ENCODE measurements at regions not wholly inside any gene's neighbourhood (a gene's known extent, or its start where the extent isn't known, plus 50 kb on each side); places are given as distances from the start of the nearest gene placed in this dataset.

- Histone ChIP-seq H3K4me1 (ENCODE audit: control insufficient read depth, extremely low read depth, insufficient read depth, low read length) (peaks cover 3% of the 10 kb centered on the region), H3K4me2 (ENCODE audit: insufficient read depth, low read length) (no peak overlapping the region), H3K9me3 (replicated peaks; ENCODE audit: control insufficient read depth, insufficient read depth, low read length) (no peaks in the 10 kb centered on the region), H3K4me3 (replicated peaks in 1 of 3; ENCODE audit: insufficient read depth in 1 of 3, low read depth in 1 of 3, low read length in 3 of 3) (no peak overlapping the region), H2AFZ (ENCODE audit: low read depth, low read length) (no peak overlapping the region), H3K27ac (ENCODE audit: insufficient read depth, low read depth, low read length) (no peak overlapping the region), H3K27me3 (ENCODE audit: control insufficient read depth in 2 of 2, insufficient read depth in 2 of 2, low read length in 2 of 2) (no peaks in the 10 kb centered on the region), H3K9me1 (replicated peaks; ENCODE audit: control insufficient read depth, extremely low read depth, insufficient read depth, low read length) (no peaks in the 10 kb centered on the region), H3K36me3 (ENCODE audit: control insufficient read depth in 2 of 2, extremely low read depth in 1 of 2, insufficient read depth in 2 of 2, low read length in 2 of 2) (no peaks in the 10 kb centered on the region), H3K79me2 (ENCODE audit: control insufficient read depth, insufficient read depth, low read length) (no peaks in the 10 kb centered on the region), H3K9ac (replicated peaks; ENCODE audit: extremely low read depth, insufficient read depth, low read length) (no peak overlapping the region), H4K20me1 (replicated peaks; ENCODE audit: control insufficient read depth, extremely low read depth, insufficient read depth, low read length) (no peaks in the 10 kb centered on the region)
- CTCF ChIA-PET, result no interaction called here
- TF ChIP-seq MYC (IDR thresholded peaks at IDR 0.05; ENCODE audit: low read depth, low read length), result no peak
- TF ChIP-seq JUN (IDR thresholded peaks at IDR 0.05; ENCODE audit: borderline replicate concordance, insufficient read depth, insufficient read length, low read depth), result peak; percentile 12
- DNase-seq (ENCODE audit: low read depth, low spot score) (peak; percentile 51), FAIRE-seq (peak; percentile 70)
- BruUV-seq (replicated peaks), result no TSS peak
- dilution Hi-C loops (cut with MboI; ENCODE audit: extremely low pct_ligation_motif_present, low sequenced_read_pairs), result no loop called here
- intact Hi-C loops (cut with micrococcal nuclease), result no loop called here
- POLR2A ChIA-PET, result no interaction called here
These were observed 242.2 kb downstream of the FMR1NB start for GRCh38 chrX:148223361-148223760.

DNA sequence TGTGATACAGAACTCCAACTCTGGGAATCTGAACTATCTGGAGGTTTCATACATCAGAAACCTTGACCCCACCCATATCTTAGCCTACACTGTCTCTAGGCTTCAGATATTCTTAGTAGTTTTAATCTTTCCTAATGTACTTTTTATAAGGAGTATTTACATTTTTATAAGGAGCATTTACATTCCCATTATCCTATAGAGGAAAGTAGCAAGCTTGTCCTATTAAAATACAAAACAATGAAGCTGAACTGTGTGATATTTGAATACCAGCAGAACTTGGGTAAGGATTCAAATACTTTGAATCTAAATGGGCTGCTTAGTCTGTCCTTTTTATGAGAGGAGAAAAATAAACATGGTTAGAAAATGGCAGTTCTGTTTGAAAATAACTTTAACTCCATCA lies 247.4 kb downstream of the FMR1NB start:
- dilution Hi-C loops (cut with MboI; ENCODE audit: extremely low pct_ligation_motif_present, low sequenced_read_pairs), result no loop called here
- Histone ChIP-seq H3K27ac (ENCODE audit: insufficient read depth, low read depth, low read length) (no peak overlapping the region), H3K4me2 (ENCODE audit: insufficient read depth, low read length) (no peak overlapping the region), H3K27me3 (ENCODE audit: control insufficient read depth in 2 of 2, insufficient read depth in 2 of 2, low read length in 2 of 2) (no peaks in the 10 kb centered on the region), H3K79me2 (ENCODE audit: control insufficient read depth, insufficient read depth, low read length) (no peaks in the 10 kb centered on the region), H3K9me1 (replicated peaks; ENCODE audit: control insufficient read depth, extremely low read depth, insufficient read depth, low read length) (no peaks in the 10 kb centered on the region), H3K36me3 (ENCODE audit: control insufficient read depth in 2 of 2, extremely low read depth in 1 of 2, insufficient read depth in 2 of 2, low read length in 2 of 2) (no peaks in the 10 kb centered on the region), H3K4me1 (ENCODE audit: control insufficient read depth, extremely low read depth, insufficient read depth, low read length) (peaks cover 3% of the 10 kb centered on the region), H2AFZ (ENCODE audit: low read depth, low read length) (no peak overlapping the region), H3K4me3 (replicated peaks in 1 of 3; ENCODE audit: insufficient read depth in 1 of 3, low read depth in 1 of 3, low read length in 3 of 3) (no peak overlapping the region), H4K20me1 (replicated peaks; ENCODE audit: control insufficient read depth, extremely low read depth, insufficient read depth, low read length) (no peaks in the 10 kb centered on the region), H3K9ac (replicated peaks; ENCODE audit: extremely low read depth, insufficient read depth, low read length) (no peak overlapping the region), H3K9me3 (replicated peaks; ENCODE audit: control insufficient read depth, insufficient read depth, low read length) (no peaks in the 10 kb centered on the region)
- FAIRE-seq (no peak), DNase-seq (ENCODE audit: low read depth, low spot score) (no peak)
- ChIA-PET CTCF (no interaction called here), POLR2A (no interaction called here)
- BruUV-seq (replicated peaks), result no TSS peak
- TF ChIP-seq POLR2AphosphoS5 (IDR thresholded peaks at IDR 0.05; ENCODE audit: insufficient read depth, low read depth, low read length), result no peak
- no peak for TF ChIP-seq FOS (IDR thresholded peaks at IDR 0.05; ENCODE audit: borderline replicate concordance, insufficient read depth, low read length)
- TF ChIP-seq, protein P1, sequence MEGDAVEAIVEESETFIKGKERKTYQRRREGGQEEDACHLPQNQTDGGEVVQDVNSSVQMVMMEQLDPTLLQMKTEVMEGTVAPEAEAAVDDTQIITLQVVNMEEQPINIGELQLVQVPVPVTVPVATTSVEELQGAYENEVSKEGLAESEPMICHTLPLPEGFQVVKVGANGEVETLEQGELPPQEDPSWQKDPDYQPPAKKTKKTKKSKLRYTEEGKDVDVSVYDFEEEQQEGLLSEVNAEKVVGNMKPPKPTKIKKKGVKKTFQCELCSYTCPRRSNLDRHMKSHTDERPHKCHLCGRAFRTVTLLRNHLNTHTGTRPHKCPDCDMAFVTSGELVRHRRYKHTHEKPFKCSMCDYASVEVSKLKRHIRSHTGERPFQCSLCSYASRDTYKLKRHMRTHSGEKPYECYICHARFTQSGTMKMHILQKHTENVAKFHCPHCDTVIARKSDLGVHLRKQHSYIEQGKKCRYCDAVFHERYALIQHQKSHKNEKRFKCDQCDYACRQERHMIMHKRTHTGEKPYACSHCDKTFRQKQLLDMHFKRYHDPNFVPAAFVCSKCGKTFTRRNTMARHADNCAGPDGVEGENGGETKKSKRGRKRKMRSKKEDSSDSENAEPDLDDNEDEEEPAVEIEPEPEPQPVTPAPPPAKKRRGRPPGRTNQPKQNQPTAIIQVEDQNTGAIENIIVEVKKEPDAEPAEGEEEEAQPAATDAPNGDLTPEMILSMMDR (IDR thresholded peaks at IDR 0.05; ENCODE audit: extremely low read depth in 1 of 2, insufficient read depth in 1 of 2, low read depth in 1 of 2, low read length in 2 of 2), result no peak
- no peak for TF ChIP-seq GATA2 (IDR thresholded peaks at IDR 0.05; ENCODE audit: insufficient read depth, insufficient read length, low read depth, low read length)
- TF ChIP-seq, protein P2, sequence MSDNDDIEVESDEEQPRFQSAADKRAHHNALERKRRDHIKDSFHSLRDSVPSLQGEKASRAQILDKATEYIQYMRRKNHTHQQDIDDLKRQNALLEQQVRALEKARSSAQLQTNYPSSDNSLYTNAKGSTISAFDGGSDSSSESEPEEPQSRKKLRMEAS (IDR thresholded peaks at IDR 0.05; ENCODE audit: insufficient read depth, insufficient read length), result no peak
- TF ChIP-seq EZH2 (IDR thresholded peaks at IDR 0.05; ENCODE audit: borderline replicate concordance, low read depth, low read length, severe bottlenecking), result no peak
- intact Hi-C loops (cut with micrococcal nuclease), result no loop called here

Measured in endothelial cell of umbilical vein (primary cell).